ENCODE measurements at regions not wholly inside any gene's neighbourhood (a gene's known extent, or its start where the extent isn't known, plus 50 kb on each side); places are given as distances from the start of the nearest gene placed in this dataset.

DNA sequence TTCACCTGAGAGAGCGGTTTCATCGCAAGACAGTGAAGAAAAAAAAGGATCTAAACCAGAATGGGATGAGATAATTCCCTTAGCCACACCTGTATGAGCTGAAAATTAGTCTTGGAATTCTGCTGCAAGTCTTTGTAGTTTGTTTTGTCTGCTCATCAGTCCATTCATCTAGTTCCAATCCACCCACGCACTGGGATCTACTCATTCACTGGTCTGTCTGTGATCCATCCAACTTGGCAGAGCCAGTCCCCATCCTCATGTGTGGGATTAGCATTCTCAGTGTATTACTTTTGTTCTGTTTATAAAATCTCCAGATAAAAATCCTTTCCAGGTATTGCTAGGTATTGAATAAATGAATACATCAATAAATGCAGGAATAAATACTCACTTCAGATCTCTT is 266.5 kb upstream of the USP24 start:
- TF ChIP-seq POLR2A (IDR thresholded peaks at IDR 0.05; ENCODE audit: low read length) = no peak
- TF ChIP-seq GATA1 (IDR thresholded peaks at IDR 0.05; ENCODE audit: low read depth, low read length) = no peak

Measured in erythroblast (primary cell).